GM21390 (cell line): ENCODE measurements at regions not wholly inside any gene's neighbourhood (a gene's known extent, or its start where the extent isn't known, plus 50 kb on each side); places are given as distances from the start of the nearest gene placed in this dataset.
"Not testable (repeated sequence)": the region's sequence is repeated elsewhere in the genome, so short reads cannot be mapped to it uniquely, and the experiment has no call there.

Source experiments
- ATAC-seq: cut with Tn5 transposase; IDR thresholded peaks from one replicate; pipeline ENCODE4 v1.9.1; 2021; ENCODE audit not compliant: unreplicated experiment

- no peak for ATAC-seq
These were observed 844.8 kb downstream of the PCDH17 start for GRCh38 chr13:58476206-58476918.

- ATAC-seq, result no peak
These were observed 847.3 kb downstream of the PCDH17 start for GRCh38 chr13:58478858-58479257.

GRCh38 chr13:58480061-58480460, 848.5 kb downstream of the PCDH17 start:
- ATAC-seq, result no peak

GRCh38 chr13:58488251-58488650, 856.7 kb downstream of the PCDH17 start:
- ATAC-seq, result no peak

- ATAC-seq, result no peak
These were observed 864.1 kb downstream of the PCDH17 start for GRCh38 chr13:58495668-58496067.

- no peak for ATAC-seq
These were observed 869.4 kb downstream of the PCDH17 start for GRCh38 chr13:58500938-58501337.

GRCh38 chr13:58504202-58504700, 872.7 kb downstream of the PCDH17 start:
- ATAC-seq, result not testable (repeated sequence)

GRCh38 chr13:58505262-58505920, 873.8 kb downstream of the PCDH17 start:
- not testable (repeated sequence) for ATAC-seq

- no peak for ATAC-seq
These were observed 896.8 kb downstream of the PCDH17 start for GRCh38 chr13:58528351-58528750.

- ATAC-seq, result no peak
These were observed 900.1 kb downstream of the PCDH17 start for GRCh38 chr13:58531614-58532013.

- ATAC-seq, result no peak
These were observed 911.0 kb downstream of the PCDH17 start for GRCh38 chr13:58542530-58542929.

GRCh38 chr13:58547419-58547818, 915.9 kb downstream of the PCDH17 start:
- ATAC-seq, result no peak

GRCh38 chr13:58566176-58566575, 934.6 kb downstream of the PCDH17 start:
- no peak for ATAC-seq

GRCh38 chr13:58573743-58574142, 942.2 kb downstream of the PCDH17 start:
- ATAC-seq, result no peak

GRCh38 chr13:58574791-58575190, 943.2 kb downstream of the PCDH17 start:
- ATAC-seq, result no peak

GRCh38 chr13:58579468-58579867, 947.9 kb downstream of the PCDH17 start:
- ATAC-seq, result no peak

GRCh38 chr13:58583966-58584365, 952.4 kb downstream of the PCDH17 start:
- no peak for ATAC-seq

- ATAC-seq, result no peak
These were observed 953.1 kb downstream of the PCDH17 start for GRCh38 chr13:58584610-58585009.

GRCh38 chr13:58587183-58587582, 955.6 kb downstream of the PCDH17 start:
- ATAC-seq, result peak; percentile 96

GRCh38 chr13:58592052-58592451, 960.5 kb downstream of the PCDH17 start:
- no peak for ATAC-seq

- ATAC-seq, result no peak
These were observed 961.2 kb downstream of the PCDH17 start for GRCh38 chr13:58592786-58593185.
